Lower lobe of right lung (tissue), 2 donors: ENCODE measurements at regions not wholly inside any gene's neighbourhood (a gene's known extent, or its start where the extent isn't known, plus 50 kb on each side); places are given as distances from the start of the nearest gene placed in this dataset.
"Not testable (repeated sequence)": the region's sequence is repeated elsewhere in the genome, so short reads cannot be mapped to it uniquely, and the experiment has no call there.

Experiments
- ATAC-seq, 2 donors: fragments of 200-7000 bp; cut with Tn5 transposase; one replicate each; pipeline ENCODE4 v1.9.1; 2020 to 2022; ENCODE audit warnings: mild to moderate bottlenecking in 2 of 2, moderate library complexity in 2 of 2
- DNase-seq: peaks from one replicate; pipeline ENCODE4 v3.0.0-alpha.2; 2020
- H3K27ac ChIP-seq: fragments of 200-600 bp; one replicate; pipeline ENCODE4 v1.8.0; 2022
- H3K27me3 ChIP-seq: fragments of 200-600 bp; one replicate; pipeline ENCODE4 v1.8.0; 2022; ENCODE audit warnings: low read depth
- H3K36me3 ChIP-seq: fragments of 200-600 bp; one replicate; pipeline ENCODE4 v1.8.0; 2022; ENCODE audit warnings: mild to moderate bottlenecking
- H3K4me1 ChIP-seq: fragments of 200-600 bp; one replicate; pipeline ENCODE4 v1.8.0; 2022
- H3K4me3 ChIP-seq: fragments of 200-600 bp; one replicate; pipeline ENCODE4 v1.8.0; 2022; ENCODE audit warnings: mild to moderate bottlenecking
- H3K9me3 ChIP-seq: fragments of 200-600 bp; one replicate; pipeline ENCODE4 v1.8.0; 2022
- CTCF ChIP-seq: fragments of 200-600 bp; IDR thresholded peaks from one replicate; pipeline ENCODE4 v1.8.0; 2022; ENCODE audit warnings: antibody characterized with exemption, mild to moderate bottlenecking
- intact Hi-C: fragments of 100-400 bp; cut with DNase I; formaldehyde crosslinking; loops from one replicate; pipeline ENCODE4 v1.11.0; 2022
- donor health status: DM: no; HTN: yes; CAD: no; lungs with severe emphysema.

GRCh38 chr7:36058020-36058592 lies 94.9 kb upstream of the EEPD1 start:
- no peak for ATAC-seq
- DNase-seq, result no peak
- no peaks in the 10 kb centered on the region for H3K4me1 ChIP-seq
- TF ChIP-seq CTCF, result no peak
- intact Hi-C loops, result no loop called here
- no peaks in the 10 kb centered on the region for H3K27me3 ChIP-seq
- no peak overlapping the region for H3K4me3 ChIP-seq
- no peaks in the 10 kb centered on the region for H3K36me3 ChIP-seq
- no peak overlapping the region for H3K27ac ChIP-seq
- H3K9me3 ChIP-seq, result no peaks in the 10 kb centered on the region

- ATAC-seq, DNase-seq, H3K9me3 ChIP-seq, H3K27me3 ChIP-seq, intact Hi-C loops, H3K4me3 ChIP-seq, H3K27ac ChIP-seq, H3K36me3 ChIP-seq, H3K4me1 ChIP-seq: not testable (repeated sequence)
Observed at GRCh38 chr7:36060388-36060787, 92.7 kb upstream of the EEPD1 start.

GRCh38 chr7:36062154-36062815 lies 90.8 kb upstream of the EEPD1 start:
- H3K4me1 ChIP-seq, result no peaks in the 10 kb centered on the region
- no peak for DNase-seq
- H3K36me3 ChIP-seq, result no peaks in the 10 kb centered on the region
- H3K27ac ChIP-seq, result no peak overlapping the region
- intact Hi-C loops, result no loop called here
- H3K27me3 ChIP-seq, result no peaks in the 10 kb centered on the region
- TF ChIP-seq CTCF, result no peak
- peak in 1 of 2 donors; percentile 38 for ATAC-seq
- H3K4me3 ChIP-seq, result no peak overlapping the region
- H3K9me3 ChIP-seq, result no peaks in the 10 kb centered on the region

GRCh38 chr7:36064676-36065075 lies 88.4 kb upstream of the EEPD1 start:
- Histone ChIP-seq H3K27me3 (no peaks in the 10 kb centered on the region), H3K4me3 (no peak overlapping the region), H3K36me3 (no peaks in the 10 kb centered on the region), H3K9me3 (no peaks in the 10 kb centered on the region), H3K4me1 (no peaks in the 10 kb centered on the region), H3K27ac (no peak overlapping the region)
- DNase-seq (no peak), ATAC-seq (no peak)
- TF ChIP-seq CTCF, result no peak
- intact Hi-C loops, result no loop called here

GRCh38 chr7:36065563-36066342 lies 87.3 kb upstream of the EEPD1 start:
- intact Hi-C loops, ATAC-seq, H3K27ac ChIP-seq, H3K9me3 ChIP-seq, H3K27me3 ChIP-seq, H3K4me3 ChIP-seq, DNase-seq, H3K36me3 ChIP-seq, H3K4me1 ChIP-seq: not testable (repeated sequence)

GRCh38 chr7:36066343-36066664 lies 86.8 kb upstream of the EEPD1 start:
- intact Hi-C loops, result no loop called here
- no peak overlapping the region for H3K27ac ChIP-seq
- peaks cover 4% of the 10 kb centered on the region for H3K4me1 ChIP-seq
- ATAC-seq, result no peak
- H3K4me3 ChIP-seq, result no peak overlapping the region
- DNase-seq, result no peak
- TF ChIP-seq CTCF, result no peak
- H3K9me3 ChIP-seq, result no peaks in the 10 kb centered on the region
- no peaks in the 10 kb centered on the region for H3K36me3 ChIP-seq
- no peaks in the 10 kb centered on the region for H3K27me3 ChIP-seq
